ENCODE measurements at regions not wholly inside any gene's neighbourhood (a gene's known extent, or its start where the extent isn't known, plus 50 kb on each side); places are given as distances from the start of the nearest gene placed in this dataset.

- no peak for TF ChIP-seq CTCF (conservative IDR thresholded peaks at IDR 0.05 in 1 of 2, IDR thresholded peaks at IDR 0.05 in 1 of 2; ENCODE audit: low read depth in 1 of 2, low read length in 2 of 2)
- TF ChIP-seq EZH2 (IDR thresholded peaks at IDR 0.05; ENCODE audit: low read length, missing control alignments): no peak
Measured at GRCh38 chr2:204357286-204357685, 188.0 kb upstream of the PARD3B start.
